ENCODE measurements at regions not wholly inside any gene's neighbourhood (a gene's known extent, or its start where the extent isn't known, plus 50 kb on each side); places are given as distances from the start of the nearest gene placed in this dataset.

DNA sequence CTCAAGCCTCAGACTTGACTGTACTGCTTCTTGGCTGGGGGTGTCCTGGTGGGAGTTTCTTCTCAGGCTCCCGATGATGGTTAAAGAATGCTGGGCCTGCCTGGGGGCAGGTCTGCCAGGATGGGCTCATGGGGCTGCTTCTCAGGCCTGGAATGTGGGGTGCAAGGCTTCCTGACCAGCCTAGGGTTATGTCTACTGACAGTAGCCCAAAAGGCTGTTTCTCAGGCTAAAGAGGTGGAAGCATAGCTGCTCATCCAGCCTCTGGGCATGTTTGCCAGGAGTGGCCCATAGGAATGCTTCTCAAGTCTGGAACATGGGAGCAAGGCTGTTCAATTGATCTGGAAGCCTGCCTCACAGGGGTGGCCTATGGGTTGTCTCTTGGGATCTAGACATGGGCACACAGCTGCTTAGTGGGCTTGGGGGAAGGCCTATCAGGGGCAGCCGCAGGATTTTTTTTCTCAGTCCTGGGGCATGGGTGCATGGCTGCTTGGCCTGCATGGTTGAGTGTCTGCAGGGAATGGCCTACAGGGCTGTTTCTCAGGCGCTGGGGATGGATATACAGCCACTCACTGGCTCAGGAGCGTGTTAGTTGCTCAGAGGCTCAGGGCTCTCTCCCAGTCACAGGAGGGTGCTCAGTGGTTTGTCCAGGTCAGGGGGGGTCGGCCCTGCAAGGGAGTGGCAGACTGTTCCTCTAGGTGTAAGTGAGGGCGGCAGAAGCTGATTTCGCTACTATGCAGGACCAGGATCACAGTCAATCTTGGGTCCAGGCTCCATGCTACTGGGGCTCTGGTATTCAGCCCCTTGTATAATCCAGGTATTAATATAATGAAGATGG, 617.3 kb upstream of the REG3G start:
- TF ChIP-seq, protein P1, sequence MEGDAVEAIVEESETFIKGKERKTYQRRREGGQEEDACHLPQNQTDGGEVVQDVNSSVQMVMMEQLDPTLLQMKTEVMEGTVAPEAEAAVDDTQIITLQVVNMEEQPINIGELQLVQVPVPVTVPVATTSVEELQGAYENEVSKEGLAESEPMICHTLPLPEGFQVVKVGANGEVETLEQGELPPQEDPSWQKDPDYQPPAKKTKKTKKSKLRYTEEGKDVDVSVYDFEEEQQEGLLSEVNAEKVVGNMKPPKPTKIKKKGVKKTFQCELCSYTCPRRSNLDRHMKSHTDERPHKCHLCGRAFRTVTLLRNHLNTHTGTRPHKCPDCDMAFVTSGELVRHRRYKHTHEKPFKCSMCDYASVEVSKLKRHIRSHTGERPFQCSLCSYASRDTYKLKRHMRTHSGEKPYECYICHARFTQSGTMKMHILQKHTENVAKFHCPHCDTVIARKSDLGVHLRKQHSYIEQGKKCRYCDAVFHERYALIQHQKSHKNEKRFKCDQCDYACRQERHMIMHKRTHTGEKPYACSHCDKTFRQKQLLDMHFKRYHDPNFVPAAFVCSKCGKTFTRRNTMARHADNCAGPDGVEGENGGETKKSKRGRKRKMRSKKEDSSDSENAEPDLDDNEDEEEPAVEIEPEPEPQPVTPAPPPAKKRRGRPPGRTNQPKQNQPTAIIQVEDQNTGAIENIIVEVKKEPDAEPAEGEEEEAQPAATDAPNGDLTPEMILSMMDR (conservative IDR thresholded peaks at IDR 0.05; ENCODE audit: low read depth): no peak
- DNase-seq (ENCODE audit: low spot score): no peak
- CTCF ChIA-PET: no interaction called here
- H3K27ac ChIP-seq: no peak overlapping the region
- POLR2A ChIA-PET (ENCODE audit: low non-redundant PET): no interaction called here

- CTCF ChIA-PET: no interaction called here
- POLR2A ChIA-PET (ENCODE audit: low non-redundant PET): no interaction called here
- no peak overlapping the region for H3K27ac ChIP-seq
- TF ChIP-seq, protein P1 (conservative IDR thresholded peaks at IDR 0.05; ENCODE audit: low read depth): no peak
- no peak for DNase-seq (ENCODE audit: low spot score)
These were observed 616.7 kb upstream of the REG3G start for GRCh38 chr2:78408795-78409118.

GRCh38 chr2:78411303-78411702, 614.2 kb upstream of the REG3G start:
- ChIA-PET POLR2A (ENCODE audit: low non-redundant PET) (no interaction called here), CTCF (no interaction called here)
- no peak for DNase-seq (ENCODE audit: low spot score)
- no peak overlapping the region for H3K27ac ChIP-seq
- TF ChIP-seq, protein P1 (conservative IDR thresholded peaks at IDR 0.05; ENCODE audit: low read depth): no peak

GRCh38 chr2:78416625-78417300, 608.7 kb upstream of the REG3G start:
- ChIA-PET CTCF (no interaction called here), POLR2A (ENCODE audit: low non-redundant PET) (no interaction called here)
- TF ChIP-seq, protein P1 (conservative IDR thresholded peaks at IDR 0.05; ENCODE audit: low read depth): no peak
- DNase-seq (ENCODE audit: low spot score): no peak
- no peak overlapping the region for H3K27ac ChIP-seq

DNA sequence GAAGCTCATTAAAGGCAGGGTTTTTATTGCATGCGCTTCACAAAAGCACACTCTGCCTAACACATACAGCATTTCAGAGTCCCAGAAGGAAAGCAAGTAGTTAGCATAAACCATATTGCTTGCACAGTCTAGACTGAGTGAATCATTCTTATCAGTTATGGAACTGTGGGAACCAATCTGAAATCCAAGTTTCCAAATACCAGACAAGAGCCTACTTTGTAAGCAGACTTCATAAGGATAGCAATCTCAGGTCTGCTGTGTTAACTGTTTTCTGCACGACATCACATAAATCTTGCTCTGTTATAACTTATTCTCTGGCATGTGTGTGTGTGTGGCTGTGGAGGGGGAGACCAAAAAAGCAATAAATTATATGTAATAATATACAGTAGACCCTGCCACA, 608.1 kb upstream of the REG3G start:
- TF ChIP-seq, protein P1 (conservative IDR thresholded peaks at IDR 0.05; ENCODE audit: low read depth): no peak
- no peak overlapping the region for H3K27ac ChIP-seq
- no peak for DNase-seq (ENCODE audit: low spot score)
- POLR2A ChIA-PET (ENCODE audit: low non-redundant PET): no interaction called here
- CTCF ChIA-PET: no interaction called here

DNA sequence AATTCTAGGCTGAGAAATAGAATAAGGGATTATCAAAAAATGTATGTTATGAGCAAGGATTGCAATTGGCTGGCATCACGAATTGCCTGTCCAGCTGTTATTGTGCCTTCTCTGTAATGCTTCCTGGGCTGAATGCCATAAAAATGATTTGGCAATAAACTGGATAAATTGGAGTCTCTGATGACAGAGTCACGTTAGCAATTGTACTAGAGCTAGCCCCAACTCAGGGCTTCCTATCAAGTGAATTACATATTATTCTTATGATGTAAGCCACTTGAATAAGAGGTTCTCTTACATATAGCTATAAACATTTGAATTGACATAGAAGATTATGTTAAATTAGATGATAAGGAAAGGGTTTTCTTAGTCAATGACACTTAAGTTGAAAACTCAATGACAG, 607.5 kb upstream of the REG3G start:
- H3K27ac ChIP-seq: no peak overlapping the region
- DNase-seq (ENCODE audit: low spot score): no peak
- TF ChIP-seq, protein P1 (conservative IDR thresholded peaks at IDR 0.05; ENCODE audit: low read depth): no peak
- CTCF ChIA-PET: no interaction called here
- POLR2A ChIA-PET (ENCODE audit: low non-redundant PET): no interaction called here

Data from RWPE1 (cell line).